ENCODE measurements at regions not wholly inside any gene's neighbourhood (a gene's known extent, or its start where the extent isn't known, plus 50 kb on each side); places are given as distances from the start of the nearest gene placed in this dataset.

DNA sequence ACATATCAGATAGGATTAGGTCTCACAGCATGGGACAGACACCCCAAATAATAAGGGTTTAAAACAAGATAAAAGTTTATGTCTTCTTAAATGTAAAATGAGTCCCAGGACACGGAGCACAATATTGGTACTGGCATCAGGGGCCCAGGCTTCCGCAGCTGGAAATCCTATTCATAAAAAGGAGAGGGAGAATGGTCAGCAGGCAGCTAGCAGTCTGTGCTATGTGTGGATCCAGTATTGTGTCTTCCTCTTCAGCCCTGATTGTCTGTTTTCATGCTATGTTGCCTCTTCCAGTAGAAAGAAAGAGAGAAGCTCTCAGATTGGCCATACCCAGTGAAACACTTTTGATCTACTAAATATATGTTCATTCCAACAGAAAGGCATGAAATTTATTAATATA lies 319.3 kb upstream of the SLCO3A1 start:
- TF ChIP-seq, protein P1, sequence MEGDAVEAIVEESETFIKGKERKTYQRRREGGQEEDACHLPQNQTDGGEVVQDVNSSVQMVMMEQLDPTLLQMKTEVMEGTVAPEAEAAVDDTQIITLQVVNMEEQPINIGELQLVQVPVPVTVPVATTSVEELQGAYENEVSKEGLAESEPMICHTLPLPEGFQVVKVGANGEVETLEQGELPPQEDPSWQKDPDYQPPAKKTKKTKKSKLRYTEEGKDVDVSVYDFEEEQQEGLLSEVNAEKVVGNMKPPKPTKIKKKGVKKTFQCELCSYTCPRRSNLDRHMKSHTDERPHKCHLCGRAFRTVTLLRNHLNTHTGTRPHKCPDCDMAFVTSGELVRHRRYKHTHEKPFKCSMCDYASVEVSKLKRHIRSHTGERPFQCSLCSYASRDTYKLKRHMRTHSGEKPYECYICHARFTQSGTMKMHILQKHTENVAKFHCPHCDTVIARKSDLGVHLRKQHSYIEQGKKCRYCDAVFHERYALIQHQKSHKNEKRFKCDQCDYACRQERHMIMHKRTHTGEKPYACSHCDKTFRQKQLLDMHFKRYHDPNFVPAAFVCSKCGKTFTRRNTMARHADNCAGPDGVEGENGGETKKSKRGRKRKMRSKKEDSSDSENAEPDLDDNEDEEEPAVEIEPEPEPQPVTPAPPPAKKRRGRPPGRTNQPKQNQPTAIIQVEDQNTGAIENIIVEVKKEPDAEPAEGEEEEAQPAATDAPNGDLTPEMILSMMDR (IDR thresholded peaks at IDR 0.05; ENCODE audit: low read depth, low read length) = no peak
- no peak for TF ChIP-seq EZH2phosphoT487 (IDR thresholded peaks at IDR 0.05; ENCODE audit: low read depth)

All from OCI-LY3 (cell line).